Ishikawa (cell line): ENCODE measurements at regions not wholly inside any gene's neighbourhood (a gene's known extent, or its start where the extent isn't known, plus 50 kb on each side); places are given as distances from the start of the nearest gene placed in this dataset.

Source experiments
- CREB1 ChIP-seq: IDR thresholded peaks from 2 replicates; pipeline ENCODE4 v1.6.1; 2012; ENCODE audit warnings: low read depth
- MAX ChIP-seq: IDR thresholded peaks from 2 replicates; pipeline ENCODE4 v1.6.1; 2012
- RAD21 ChIP-seq: IDR thresholded peaks from 2 replicates; pipeline ENCODE4 v1.6.1; 2012; ENCODE audit warnings: low read depth
- TAF1 ChIP-seq: IDR thresholded peaks from 2 replicates; pipeline ENCODE4 v1.6.1; 2012; ENCODE audit warnings: low read depth, mild to moderate bottlenecking
- TCF12 ChIP-seq: IDR thresholded peaks from 2 replicates; pipeline ENCODE4 v1.6.1; 2012; ENCODE audit warnings: low read depth

- TF ChIP-seq TAF1 (no peak), RAD21 (no peak), CREB1 (no peak), MAX (no peak), TCF12 (no peak)
Observed at GRCh38 chr14:101500681-101501080, 60.6 kb upstream of the DIO3 start.
